Fibroblast of pulmonary artery (primary cell): ENCODE measurements at regions not wholly inside any gene's neighbourhood (a gene's known extent, or its start where the extent isn't known, plus 50 kb on each side); places are given as distances from the start of the nearest gene placed in this dataset.

ENCODE experiments used
- DNase-seq: peaks from one replicate; pipeline ENCODE4 v3.0.0-alpha.2; 2010; ENCODE audit warnings: low read depth
- H3K4me3 ChIP-seq: replicated peaks from 2 replicates; pipeline ENCODE4 v1.5.1; 2011; ENCODE audit warnings: low read depth, mild to moderate bottlenecking, control low read depth, low read length, moderate library complexity
- TF ChIP-seq, protein P1 (sequence below): IDR thresholded peaks from 2 replicates; pipeline ENCODE4 v1.5.1; 2011; ENCODE audit warnings: mild to moderate bottlenecking, control low read depth, low read length, inconsistent platforms; ENCODE audit errors: missing control alignments

DNA sequence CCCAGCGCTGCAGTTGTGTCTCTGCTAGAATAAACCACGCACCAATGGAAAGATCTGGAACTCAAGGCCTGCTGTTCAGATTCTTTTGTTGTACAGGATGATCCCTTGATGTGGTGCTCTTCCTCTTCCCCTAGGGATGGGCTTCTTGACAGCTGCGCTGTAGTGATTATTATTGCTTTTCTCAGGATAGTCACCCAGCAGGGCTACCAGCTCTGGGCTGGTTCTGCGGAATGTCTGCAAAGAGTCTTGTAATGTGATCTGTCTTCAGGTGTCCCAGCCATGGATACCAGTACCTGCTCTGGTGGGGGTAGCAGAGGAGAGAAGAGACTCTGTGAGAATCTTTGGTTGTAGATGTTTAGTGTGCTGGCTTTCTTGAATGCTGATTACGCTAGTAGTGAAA is 974.2 kb downstream of the NSUN3 start:
- TF ChIP-seq, protein P1, sequence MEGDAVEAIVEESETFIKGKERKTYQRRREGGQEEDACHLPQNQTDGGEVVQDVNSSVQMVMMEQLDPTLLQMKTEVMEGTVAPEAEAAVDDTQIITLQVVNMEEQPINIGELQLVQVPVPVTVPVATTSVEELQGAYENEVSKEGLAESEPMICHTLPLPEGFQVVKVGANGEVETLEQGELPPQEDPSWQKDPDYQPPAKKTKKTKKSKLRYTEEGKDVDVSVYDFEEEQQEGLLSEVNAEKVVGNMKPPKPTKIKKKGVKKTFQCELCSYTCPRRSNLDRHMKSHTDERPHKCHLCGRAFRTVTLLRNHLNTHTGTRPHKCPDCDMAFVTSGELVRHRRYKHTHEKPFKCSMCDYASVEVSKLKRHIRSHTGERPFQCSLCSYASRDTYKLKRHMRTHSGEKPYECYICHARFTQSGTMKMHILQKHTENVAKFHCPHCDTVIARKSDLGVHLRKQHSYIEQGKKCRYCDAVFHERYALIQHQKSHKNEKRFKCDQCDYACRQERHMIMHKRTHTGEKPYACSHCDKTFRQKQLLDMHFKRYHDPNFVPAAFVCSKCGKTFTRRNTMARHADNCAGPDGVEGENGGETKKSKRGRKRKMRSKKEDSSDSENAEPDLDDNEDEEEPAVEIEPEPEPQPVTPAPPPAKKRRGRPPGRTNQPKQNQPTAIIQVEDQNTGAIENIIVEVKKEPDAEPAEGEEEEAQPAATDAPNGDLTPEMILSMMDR = no peak
- DNase-seq = no peak

DNA sequence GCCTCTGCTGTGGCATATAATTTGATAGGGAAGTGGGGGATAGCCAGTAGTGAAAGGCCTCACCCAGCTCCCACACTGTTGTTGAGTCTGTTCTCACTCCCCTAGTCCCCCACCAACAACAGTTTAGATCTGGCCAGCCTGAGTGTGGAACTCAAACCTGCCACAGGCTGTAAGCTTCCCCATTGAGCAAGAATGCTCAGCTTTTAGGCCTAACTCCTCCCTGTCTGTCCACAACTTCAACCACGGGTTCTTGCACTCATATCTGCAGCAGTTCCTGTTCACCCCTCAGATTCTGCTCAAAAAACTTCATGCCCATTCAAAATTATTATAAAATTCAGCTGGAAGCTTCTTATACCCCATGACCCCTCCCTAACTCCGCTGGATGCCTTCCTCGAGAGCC is 975.1 kb downstream of the NSUN3 start:
- TF ChIP-seq, protein P1 = no peak
- DNase-seq = no peak
- no peak overlapping the region for H3K4me3 ChIP-seq

More for the DNA sequence above, 974.2 kb downstream of the NSUN3 start:
- H3K4me3 ChIP-seq = no peak overlapping the region

DNA sequence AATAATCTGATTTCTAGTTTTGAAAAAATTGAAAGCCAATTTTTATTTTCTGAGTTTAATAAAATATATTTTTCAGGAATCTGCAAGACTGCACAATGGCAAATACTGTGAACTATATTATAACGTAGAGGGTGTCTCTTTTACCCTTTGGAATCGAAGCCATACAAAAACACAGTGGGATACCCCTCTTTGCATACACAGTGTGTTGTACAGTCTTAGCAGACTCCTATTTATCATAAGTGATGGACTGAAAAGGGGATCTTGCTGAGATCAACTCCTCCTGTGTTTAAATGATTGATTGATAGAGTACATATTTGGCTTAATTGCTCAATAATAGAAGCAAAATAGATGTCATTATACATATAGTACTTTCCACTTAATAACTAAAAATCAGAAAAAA is 981.2 kb downstream of the NSUN3 start:
- no peak for DNase-seq
- no peak overlapping the region for H3K4me3 ChIP-seq
- TF ChIP-seq, protein P1 = no peak

DNA sequence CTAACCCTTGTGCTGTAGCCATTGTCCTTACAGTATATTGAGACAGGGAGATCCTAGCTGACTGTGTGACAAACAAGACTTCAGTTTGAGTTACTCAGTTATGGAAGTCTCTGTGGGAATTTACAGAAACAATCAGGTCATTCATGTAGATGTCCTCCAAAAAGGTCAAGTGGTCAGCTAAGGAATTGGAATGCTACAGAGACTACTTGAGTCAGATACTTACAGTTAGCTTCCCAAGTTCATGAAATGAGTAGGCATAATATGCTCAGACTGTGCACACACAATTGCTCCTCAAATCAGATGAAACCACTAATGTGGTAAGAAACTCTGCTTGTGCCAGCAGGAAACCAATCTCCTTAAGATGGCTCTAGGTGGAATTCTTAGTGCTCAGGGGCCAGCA is 985.7 kb downstream of the NSUN3 start:
- TF ChIP-seq, protein P1 = no peak
- no peak for DNase-seq
- H3K4me3 ChIP-seq = no peak overlapping the region

DNA sequence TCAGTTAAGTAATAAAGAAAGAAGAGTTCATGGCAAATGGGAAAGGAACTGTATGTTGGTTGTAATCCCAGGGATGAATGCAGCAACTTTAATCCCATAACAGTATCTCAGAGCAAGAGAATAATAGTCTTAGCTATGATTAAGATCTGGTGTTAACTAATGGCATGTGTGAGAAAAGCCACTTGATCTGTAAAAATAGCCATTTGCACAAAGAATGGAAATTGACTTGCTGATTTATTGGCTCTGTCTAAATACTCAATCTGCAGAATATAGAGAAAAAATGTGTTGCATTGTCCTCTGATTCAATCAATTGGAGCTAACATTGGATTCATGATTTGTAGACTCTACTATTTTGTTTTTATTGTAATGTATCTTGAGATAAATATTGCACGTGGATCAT is 987.0 kb downstream of the NSUN3 start:
- H3K4me3 ChIP-seq = no peak overlapping the region
- TF ChIP-seq, protein P1 = no peak

DNA sequence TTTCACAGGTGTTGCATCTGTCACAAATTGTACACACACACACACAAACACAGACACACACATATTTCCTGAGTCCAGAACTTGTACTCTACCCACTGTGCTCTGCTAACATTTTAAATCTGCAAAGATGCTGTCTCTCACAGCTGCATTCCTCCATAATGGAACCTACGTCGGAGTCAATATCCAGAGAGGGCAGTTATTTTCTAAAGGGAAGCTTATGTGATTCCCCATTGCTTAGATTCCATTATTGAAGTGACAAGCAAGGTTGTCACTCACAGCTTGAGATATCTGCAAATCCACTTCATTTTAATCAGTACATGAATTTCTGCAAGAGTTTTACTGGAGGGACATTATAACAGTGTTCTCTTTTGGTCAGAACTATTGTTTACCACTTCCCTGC is 992.4 kb downstream of the NSUN3 start:
- H3K4me3 ChIP-seq = no peak overlapping the region
- TF ChIP-seq, protein P1 = no peak
- DNase-seq = no peak

More for the DNA sequence above, 987.0 kb downstream of the NSUN3 start:
- DNase-seq = no peak

DNA sequence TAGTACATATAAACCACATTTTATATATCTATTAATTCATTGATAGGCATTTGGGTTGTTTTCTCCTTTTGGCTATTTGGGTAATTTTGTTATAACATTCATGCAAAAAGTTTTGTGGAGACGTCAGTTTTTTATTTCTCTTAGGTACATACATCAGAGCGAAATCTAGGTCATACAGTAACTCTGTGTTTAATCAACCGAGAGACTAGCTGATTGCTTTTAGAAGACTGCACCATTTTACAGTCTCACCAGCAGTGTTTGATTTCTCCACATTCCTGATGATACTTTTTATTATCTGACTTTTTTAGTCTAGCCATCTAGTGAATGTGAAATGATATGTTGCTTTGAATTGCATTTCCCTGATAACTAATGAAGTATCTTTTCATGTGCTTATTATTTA is 1019.3 kb downstream of the NSUN3 start:
- DNase-seq = no peak
- TF ChIP-seq, protein P1 = no peak
- H3K4me3 ChIP-seq = no peak overlapping the region
